CD4-positive, alpha-beta T cell (primary cell): ENCODE measurements at regions not wholly inside any gene's neighbourhood (a gene's known extent, or its start where the extent isn't known, plus 50 kb on each side); places are given as distances from the start of the nearest gene placed in this dataset.

Experiments used
- ATAC-seq: fragments of 200-7000 bp; cut with Tn5 transposase; one replicate; pipeline ENCODE4 v1.10.0; 2022; ENCODE audit warnings: mild to moderate bottlenecking; ENCODE audit not compliant: poor library complexity
- CTCF ChIA-PET: fragments of 350-600 bp; sonication (Branson Sonifier 250); formaldehyde crosslinking; loops from one replicate; lab custom pipeline; 2021; ENCODE audit warnings: antibody characterized with exemption, inconsistent platforms; lab: Charles Lee
- POLR2A ChIA-PET: fragments of 350-600 bp; sonication (Branson Sonifier 250); formaldehyde crosslinking; loops from one replicate; lab custom pipeline; 2021; ENCODE audit warnings: antibody characterized with exemption, inconsistent platforms; lab: Charles Lee
- DNase-seq, 14 experiments: peaks; one replicate each; pipeline ENCODE4 v3.0.0-alpha.2; 2013 to 2020; ENCODE audit warnings: mixed read lengths in 2 of 14
- H3K27ac ChIP-seq, 2 donors: one replicate each; pipeline versions ENCODE4 v1.5.1 to v1.7.0; 2013; ENCODE audit warnings: low read length in 2 of 2, low read depth in 1 of 2, mild to moderate bottlenecking in 1 of 2
- H3K27me3 ChIP-seq, 2 experiments: 1 replicate in 1 of 2; 2 replicates in 1 of 2; pipeline versions ENCODE4 v1.6.1 to v1.7.0; 2013; ENCODE audit warnings: low read length in 2 of 2, control low read depth in 1 of 2, mild to moderate bottlenecking in 1 of 2, moderate library complexity in 1 of 2; ENCODE audit not compliant: insufficient read depth in 2 of 2, control insufficient read depth in 1 of 2
- H3K36me3 ChIP-seq: one replicate; pipeline ENCODE4 v1.6.1; 2013; ENCODE audit warnings: low read length, control low read depth; ENCODE audit not compliant: insufficient read depth
- H3K4me1 ChIP-seq: one replicate; pipeline ENCODE4 v1.6.1; 2013; ENCODE audit warnings: low read length, control low read depth; ENCODE audit not compliant: insufficient read depth
- H3K4me3 ChIP-seq: one replicate; pipeline ENCODE4 v1.5.1; 2013; ENCODE audit warnings: mild to moderate bottlenecking, low read length, moderate library complexity
- H3K9me3 ChIP-seq, 2 experiments: 1 replicate in 1 of 2; 2 replicates in 1 of 2; pipeline versions ENCODE4 v1.6.1 to v1.7.0; 2013; ENCODE audit warnings: low read length in 2 of 2, mild to moderate bottlenecking in 2 of 2, control low read depth in 1 of 2, moderate library complexity in 1 of 2; ENCODE audit not compliant: control insufficient read depth in 1 of 2, insufficient read depth in 1 of 2
- H3K27ac Mint-ChIP-seq: one replicate; pipeline ENCODE4 v1.8.0; 2020; ENCODE audit warnings: mixed read lengths
- H3K27me3 Mint-ChIP-seq: one replicate; pipeline ENCODE4 v1.8.0; 2021; ENCODE audit warnings: mixed read lengths
- H3K36me3 Mint-ChIP-seq: one replicate; pipeline ENCODE4 v1.8.0; 2021; ENCODE audit warnings: low read depth, mixed read lengths
- H3K4me1 Mint-ChIP-seq: one replicate; pipeline ENCODE4 v1.8.0; 2021; ENCODE audit warnings: low read depth, mixed read lengths
- H3K4me3 Mint-ChIP-seq: one replicate; pipeline ENCODE4 v1.8.0; 2020; ENCODE audit warnings: mild to moderate bottlenecking, mixed read lengths
- H3K9me3 Mint-ChIP-seq: one replicate; pipeline ENCODE4 v1.8.0; 2020; ENCODE audit warnings: mixed read lengths
- intact Hi-C, 2 experiments: fragments of 100-400 bp; cut with DNase I in 1 of 2; cut with micrococcal nuclease in 1 of 2; formaldehyde crosslinking; loops; one replicate each; pipeline versions ENCODE4 v1.15.1 to v1.9.0; 2023 to 2025; cut with DNase I, micrococcal nuclease
- TF ChIP-seq, protein P1 (sequence below): fragments of 200-600 bp; IDR thresholded peaks from one replicate; pipeline ENCODE4 v1.8.0; 2022; ENCODE audit warnings: antibody characterized with exemption, mild to moderate bottlenecking

DNA sequence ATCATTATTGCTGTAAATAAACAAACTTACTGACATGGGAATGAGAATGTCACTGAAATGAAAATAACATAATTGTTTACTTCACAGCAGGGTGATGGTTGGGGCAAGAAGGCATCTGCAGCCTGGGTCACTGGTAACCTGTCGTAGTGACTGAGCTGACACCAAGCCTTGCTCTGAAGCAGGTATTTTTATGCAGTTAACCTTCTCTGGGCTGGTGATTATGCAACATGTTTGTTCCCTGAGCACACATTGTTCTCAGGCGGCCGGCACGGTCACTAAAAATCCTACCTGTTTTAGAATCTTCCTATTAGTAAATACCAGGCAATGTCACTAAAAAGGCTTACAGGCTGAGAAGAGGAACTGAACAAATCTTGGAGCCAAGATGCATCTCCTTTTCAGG lies 157.7 kb upstream of the NR3C1 start:
- Mint-ChIP-seq H3K27me3 (no peaks in the 10 kb centered on the region), H3K9me3 (no peaks in the 10 kb centered on the region), H3K4me1 (no peaks in the 10 kb centered on the region), H3K4me3 (no peak overlapping the region), H3K27ac (no peak overlapping the region), H3K36me3 (no peaks in the 10 kb centered on the region)
- DNase-seq (no peak), ATAC-seq (no peak)
- no peaks in the 10 kb centered on the region for H3K27me3 ChIP-seq
- H3K36me3 ChIP-seq, result no peaks in the 10 kb centered on the region
- H3K9me3 ChIP-seq, result no peaks in the 10 kb centered on the region
- intact Hi-C loops, result no loop called here
- no peak overlapping the region for H3K4me3 ChIP-seq
- ChIA-PET POLR2A (no interaction called here), CTCF (interaction anchor here (1.3 kb wide), 1 partner anchor 13 kb away, joined by 4 read pairs; no protein-coding TSS in a partner anchor)
- no peaks in the 10 kb centered on the region for H3K4me1 ChIP-seq
- TF ChIP-seq, protein P1, sequence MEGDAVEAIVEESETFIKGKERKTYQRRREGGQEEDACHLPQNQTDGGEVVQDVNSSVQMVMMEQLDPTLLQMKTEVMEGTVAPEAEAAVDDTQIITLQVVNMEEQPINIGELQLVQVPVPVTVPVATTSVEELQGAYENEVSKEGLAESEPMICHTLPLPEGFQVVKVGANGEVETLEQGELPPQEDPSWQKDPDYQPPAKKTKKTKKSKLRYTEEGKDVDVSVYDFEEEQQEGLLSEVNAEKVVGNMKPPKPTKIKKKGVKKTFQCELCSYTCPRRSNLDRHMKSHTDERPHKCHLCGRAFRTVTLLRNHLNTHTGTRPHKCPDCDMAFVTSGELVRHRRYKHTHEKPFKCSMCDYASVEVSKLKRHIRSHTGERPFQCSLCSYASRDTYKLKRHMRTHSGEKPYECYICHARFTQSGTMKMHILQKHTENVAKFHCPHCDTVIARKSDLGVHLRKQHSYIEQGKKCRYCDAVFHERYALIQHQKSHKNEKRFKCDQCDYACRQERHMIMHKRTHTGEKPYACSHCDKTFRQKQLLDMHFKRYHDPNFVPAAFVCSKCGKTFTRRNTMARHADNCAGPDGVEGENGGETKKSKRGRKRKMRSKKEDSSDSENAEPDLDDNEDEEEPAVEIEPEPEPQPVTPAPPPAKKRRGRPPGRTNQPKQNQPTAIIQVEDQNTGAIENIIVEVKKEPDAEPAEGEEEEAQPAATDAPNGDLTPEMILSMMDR, result no peak
- H3K27ac ChIP-seq, result no peak overlapping the region

DNA sequence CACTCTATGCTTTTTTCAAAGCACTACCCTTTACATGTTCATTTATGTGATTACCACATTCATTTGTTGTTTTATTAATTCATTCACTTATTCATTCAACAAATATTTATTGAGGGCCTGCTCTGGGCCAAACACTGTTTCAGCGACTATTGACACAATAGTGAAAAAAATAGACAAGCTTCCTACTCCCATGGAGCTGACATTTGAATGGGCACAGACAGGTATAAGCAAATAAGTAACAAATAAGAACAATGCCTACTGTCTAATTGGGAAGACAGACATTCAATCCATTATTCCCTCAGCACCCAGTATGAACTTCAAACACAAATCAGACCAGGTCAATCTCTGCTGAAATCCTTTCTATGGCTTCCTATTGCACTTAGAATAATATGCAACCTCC lies 156.9 kb upstream of the NR3C1 start:
- ChIA-PET CTCF (no interaction called here), POLR2A (no interaction called here)
- no peaks in the 10 kb centered on the region for H3K36me3 Mint-ChIP-seq
- H3K27me3 Mint-ChIP-seq, result no peaks in the 10 kb centered on the region
- H3K9me3 Mint-ChIP-seq, result no peaks in the 10 kb centered on the region
- Histone ChIP-seq H3K36me3 (no peaks in the 10 kb centered on the region), H3K4me3 (no peak overlapping the region), H3K27me3 (no peaks in the 10 kb centered on the region), H3K27ac (no peak overlapping the region), H3K9me3 (no peaks in the 10 kb centered on the region), H3K4me1 (no peaks in the 10 kb centered on the region)
- DNase-seq (no peak), ATAC-seq (no peak)
- TF ChIP-seq, protein P1, result no peak
- intact Hi-C loops, result no loop called here
- H3K4me1 Mint-ChIP-seq, result no peaks in the 10 kb centered on the region
- H3K27ac Mint-ChIP-seq, result no peak overlapping the region
- no peak overlapping the region for H3K4me3 Mint-ChIP-seq

DNA sequence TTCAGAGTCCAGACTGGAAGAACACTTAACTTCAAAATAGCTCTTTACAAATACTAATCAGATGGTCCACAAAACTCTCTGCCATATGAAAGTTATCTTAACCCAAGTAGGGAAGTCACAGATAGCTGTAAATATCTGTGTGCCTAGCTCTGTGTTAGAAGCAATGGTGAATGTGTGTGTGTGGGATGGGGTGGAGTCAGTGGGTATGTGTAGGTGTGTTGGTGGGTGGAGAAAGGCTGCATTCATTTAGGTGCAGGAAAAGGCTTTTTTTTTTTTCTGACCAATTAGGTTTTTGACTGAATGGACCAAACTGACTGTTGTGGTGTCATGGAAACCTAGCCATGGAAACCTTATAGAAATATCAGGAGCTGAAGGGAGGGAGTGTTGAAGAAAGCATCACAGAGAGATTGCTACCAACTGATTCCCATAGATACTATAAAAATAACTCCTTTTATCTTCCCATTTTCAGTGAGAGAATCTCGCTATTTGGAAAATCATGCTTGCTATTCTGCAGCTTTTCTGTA lies 156.2 kb upstream of the NR3C1 start:
- H3K27ac ChIP-seq, result no peak overlapping the region
- Mint-ChIP-seq H3K27ac (no peak overlapping the region), H3K9me3 (no peaks in the 10 kb centered on the region), H3K4me3 (no peak overlapping the region), H3K36me3 (no peaks in the 10 kb centered on the region), H3K27me3 (no peaks in the 10 kb centered on the region), H3K4me1 (no peaks in the 10 kb centered on the region)
- TF ChIP-seq, protein P1, result no peak
- H3K4me3 ChIP-seq, result no peak overlapping the region
- no peaks in the 10 kb centered on the region for H3K9me3 ChIP-seq
- CTCF ChIA-PET, result interaction anchor here (0.7 kb wide), 1 partner anchor 10 kb away, joined by 4 read pairs; no protein-coding TSS in a partner anchor
- no peaks in the 10 kb centered on the region for H3K27me3 ChIP-seq
- no peaks in the 10 kb centered on the region for H3K4me1 ChIP-seq
- DNase-seq, result no peak
- no peaks in the 10 kb centered on the region for H3K36me3 ChIP-seq
- intact Hi-C loops, result no loop called here
- POLR2A ChIA-PET, result no interaction called here
- no peak for ATAC-seq
